K562 (cell line): ENCODE measurements at regions not wholly inside any gene's neighbourhood (a gene's known extent, or its start where the extent isn't known, plus 50 kb on each side); places are given as distances from the start of the nearest gene placed in this dataset.

ENCODE experiments used
- ARHGAP35 ChIP-seq: fragments of 450-650 bp; IDR thresholded peaks from 2 replicates; pipeline ENCODE4 v1.6.1; 2018; ENCODE audit not compliant: partially characterized antibody
- BACH1 ChIP-seq: fragments of 200-800 bp; sonication (Bioruptor generic); IDR thresholded peaks from 2 replicates; pipeline ENCODE4 v1.6.1; 2016; ENCODE audit warnings: missing genetic modification characterization, missing compliant biosample characterization
- GABPB1 ChIP-seq: sonication (generic); formaldehyde crosslinking; IDR thresholded peaks from 2 replicates; pipeline ENCODE4 v1.8.0; 2022; ENCODE audit warnings: mild to moderate bottlenecking, missing genetic modification reagents
- ZNF76 ChIP-seq: fragments of 250-450 bp; sonication (Bioruptor Pico); IDR thresholded peaks from 2 replicates; pipeline ENCODE4 v1.4.0; 2020; ENCODE audit warnings: mild to moderate bottlenecking, moderate library complexity, borderline replicate concordance
- TF ChIP-seq, protein P1 (sequence below): fragments of 250-450 bp; sonication (Bioruptor Pico); IDR thresholded peaks from 2 replicates; pipeline ENCODE4 v1.4.0; 2020
- TF ChIP-seq, protein P2 (sequence below): fragments of 450-650 bp; formaldehyde crosslinking; IDR thresholded peaks from 2 replicates; pipeline ENCODE4 v1.4.0; 2022; ENCODE audit warnings: mild to moderate bottlenecking, moderate library complexity
- TF ChIP-seq, protein P3 (sequence below): fragments of 250-450 bp; sonication (Bioruptor Pico); IDR thresholded peaks from 2 replicates; pipeline ENCODE4 v1.8.0; 2021; ENCODE audit warnings: moderate library complexity, mild to moderate bottlenecking, inconsistent platforms

- TF ChIP-seq, protein P1, sequence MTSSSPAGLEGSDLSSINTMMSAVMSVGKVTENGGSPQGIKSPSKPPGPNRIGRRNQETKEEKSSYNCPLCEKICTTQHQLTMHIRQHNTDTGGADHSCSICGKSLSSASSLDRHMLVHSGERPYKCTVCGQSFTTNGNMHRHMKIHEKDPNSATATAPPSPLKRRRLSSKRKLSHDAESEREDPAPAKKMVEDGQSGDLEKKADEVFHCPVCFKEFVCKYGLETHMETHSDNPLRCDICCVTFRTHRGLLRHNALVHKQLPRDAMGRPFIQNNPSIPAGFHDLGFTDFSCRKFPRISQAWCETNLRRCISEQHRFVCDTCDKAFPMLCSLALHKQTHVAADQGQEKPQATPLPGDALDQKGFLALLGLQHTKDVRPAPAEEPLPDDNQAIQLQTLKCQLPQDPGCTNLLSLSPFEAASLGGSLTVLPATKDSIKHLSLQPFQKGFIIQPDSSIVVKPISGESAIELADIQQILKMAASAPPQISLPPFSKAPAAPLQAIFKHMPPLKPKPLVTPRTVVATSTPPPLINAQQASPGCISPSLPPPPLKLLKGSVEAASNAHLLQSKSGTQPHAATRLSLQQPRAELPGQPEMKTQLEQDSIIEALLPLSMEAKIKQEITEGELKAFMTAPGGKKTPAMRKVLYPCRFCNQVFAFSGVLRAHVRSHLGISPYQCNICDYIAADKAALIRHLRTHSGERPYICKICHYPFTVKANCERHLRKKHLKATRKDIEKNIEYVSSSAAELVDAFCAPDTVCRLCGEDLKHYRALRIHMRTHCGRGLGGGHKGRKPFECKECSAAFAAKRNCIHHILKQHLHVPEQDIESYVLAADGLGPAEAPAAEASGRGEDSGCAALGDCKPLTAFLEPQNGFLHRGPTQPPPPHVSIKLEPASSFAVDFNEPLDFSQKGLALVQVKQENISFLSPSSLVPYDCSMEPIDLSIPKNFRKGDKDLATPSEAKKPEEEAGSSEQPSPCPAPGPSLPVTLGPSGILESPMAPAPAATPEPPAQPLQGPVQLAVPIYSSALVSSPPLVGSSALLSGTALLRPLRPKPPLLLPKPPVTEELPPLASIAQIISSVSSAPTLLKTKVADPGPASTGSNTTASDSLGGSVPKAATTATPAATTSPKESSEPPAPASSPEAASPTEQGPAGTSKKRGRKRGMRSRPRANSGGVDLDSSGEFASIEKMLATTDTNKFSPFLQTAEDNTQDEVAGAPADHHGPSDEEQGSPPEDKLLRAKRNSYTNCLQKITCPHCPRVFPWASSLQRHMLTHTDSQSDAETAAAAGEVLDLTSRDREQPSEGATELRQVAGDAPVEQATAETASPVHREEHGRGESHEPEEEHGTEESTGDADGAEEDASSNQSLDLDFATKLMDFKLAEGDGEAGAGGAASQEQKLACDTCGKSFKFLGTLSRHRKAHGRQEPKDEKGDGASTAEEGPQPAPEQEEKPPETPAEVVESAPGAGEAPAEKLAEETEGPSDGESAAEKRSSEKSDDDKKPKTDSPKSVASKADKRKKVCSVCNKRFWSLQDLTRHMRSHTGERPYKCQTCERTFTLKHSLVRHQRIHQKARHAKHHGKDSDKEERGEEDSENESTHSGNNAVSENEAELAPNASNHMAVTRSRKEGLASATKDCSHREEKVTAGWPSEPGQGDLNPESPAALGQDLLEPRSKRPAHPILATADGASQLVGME = no peak
- TF ChIP-seq, protein P2, sequence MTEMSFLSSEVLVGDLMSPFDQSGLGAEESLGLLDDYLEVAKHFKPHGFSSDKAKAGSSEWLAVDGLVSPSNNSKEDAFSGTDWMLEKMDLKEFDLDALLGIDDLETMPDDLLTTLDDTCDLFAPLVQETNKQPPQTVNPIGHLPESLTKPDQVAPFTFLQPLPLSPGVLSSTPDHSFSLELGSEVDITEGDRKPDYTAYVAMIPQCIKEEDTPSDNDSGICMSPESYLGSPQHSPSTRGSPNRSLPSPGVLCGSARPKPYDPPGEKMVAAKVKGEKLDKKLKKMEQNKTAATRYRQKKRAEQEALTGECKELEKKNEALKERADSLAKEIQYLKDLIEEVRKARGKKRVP (CRISPR knock-in tag) = no peak
- TF ChIP-seq ARHGAP35 (no peak), GABPB1 (CRISPR knock-in tag) (no peak), ZNF76 (no peak), BACH1 (no peak)
- TF ChIP-seq, protein P3, sequence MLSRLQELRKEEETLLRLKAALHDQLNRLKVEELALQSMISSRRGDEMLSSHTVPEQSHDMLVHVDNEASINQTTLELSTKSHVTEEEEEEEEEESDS = no peak
- TF ChIP-seq, all 486 proteins: peak for 0
Observed at GRCh38 chr16:73536931-73537330, 489.0 kb upstream of the ZFHX3 start (continued).
